HAP-1 (cell line): ENCODE measurements at regions not wholly inside any gene's neighbourhood (a gene's known extent, or its start where the extent isn't known, plus 50 kb on each side); places are given as distances from the start of the nearest gene placed in this dataset.

Experiments used
- DNase-seq, 2 experiments: peaks; one replicate each; pipeline ENCODE4 v3.0.0-alpha.2; 2016 to 2020; ENCODE audit warnings: low spot score in 2 of 2
- H3K27me3 ChIP-seq: fragments of 250-450 bp; sonication (Bioruptor Pico); 2 replicates; pipeline ENCODE4 v1.5.1; 2020; ENCODE audit warnings: low read depth, mild to moderate bottlenecking, moderate library complexity
- H3K36me3 ChIP-seq: fragments of 250-450 bp; sonication (Bioruptor Pico); replicated peaks from 2 replicates; pipeline ENCODE4 v1.5.1; 2020; ENCODE audit warnings: mild to moderate bottlenecking
- H3K4me1 ChIP-seq: fragments of 250-450 bp; sonication (Bioruptor Pico); 2 replicates; pipeline ENCODE4 v1.5.1; 2020; ENCODE audit warnings: mild to moderate bottlenecking
- H3K4me3 ChIP-seq: fragments of 250-450 bp; sonication (Bioruptor Pico); 2 replicates; pipeline ENCODE4 v1.5.1; 2020; ENCODE audit warnings: mild to moderate bottlenecking, moderate library complexity
- H3K9me3 ChIP-seq: fragments of 250-450 bp; sonication (Bioruptor Pico); 2 replicates; pipeline ENCODE4 v1.5.1; 2020; ENCODE audit warnings: mild to moderate bottlenecking, moderate library complexity
- in situ Hi-C: fragments of 300-500 bp; cut with MboI; formaldehyde crosslinking; loops from 3 replicates; pipeline ENCODE4 v1.14.3; 2020; ENCODE audit warnings: low sequenced_read_pairs, inconsistent platforms, mixed read lengths

DNA sequence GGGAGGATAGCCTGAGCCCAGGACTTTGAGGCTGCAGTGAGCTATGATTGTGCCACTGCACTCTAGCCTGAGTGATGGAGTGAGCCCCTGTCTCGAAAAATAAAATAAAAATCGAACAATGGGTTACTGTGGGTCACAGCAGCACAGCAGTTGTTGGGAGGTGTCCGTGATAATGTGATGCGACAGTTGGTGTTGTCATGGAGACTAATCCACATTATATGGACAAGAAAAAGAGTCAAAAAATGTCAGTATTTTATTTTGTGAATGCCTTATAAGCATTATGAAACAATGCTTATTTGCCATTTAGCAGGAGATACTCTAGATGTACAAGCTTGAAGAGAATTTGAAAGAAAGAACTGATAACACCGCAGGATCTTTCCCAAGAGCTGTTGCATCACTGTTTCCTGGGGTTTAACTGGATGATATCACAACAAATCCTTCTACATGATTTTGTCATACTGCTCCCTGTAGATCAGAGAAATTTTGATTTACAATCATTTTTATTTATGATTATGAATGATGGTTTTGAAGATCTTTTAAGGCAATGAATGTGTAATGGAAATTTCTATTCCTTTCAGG is 195.4 kb downstream of the BAMBI start:
- Histone ChIP-seq H3K4me1 (no peaks in the 10 kb centered on the region), H3K27me3 (no peaks in the 10 kb centered on the region), H3K4me3 (no peak overlapping the region), H3K36me3 (no peaks in the 10 kb centered on the region), H3K9me3 (no peaks in the 10 kb centered on the region)
- DNase-seq, result no peak
- in situ Hi-C loops, result no loop called here

DNA sequence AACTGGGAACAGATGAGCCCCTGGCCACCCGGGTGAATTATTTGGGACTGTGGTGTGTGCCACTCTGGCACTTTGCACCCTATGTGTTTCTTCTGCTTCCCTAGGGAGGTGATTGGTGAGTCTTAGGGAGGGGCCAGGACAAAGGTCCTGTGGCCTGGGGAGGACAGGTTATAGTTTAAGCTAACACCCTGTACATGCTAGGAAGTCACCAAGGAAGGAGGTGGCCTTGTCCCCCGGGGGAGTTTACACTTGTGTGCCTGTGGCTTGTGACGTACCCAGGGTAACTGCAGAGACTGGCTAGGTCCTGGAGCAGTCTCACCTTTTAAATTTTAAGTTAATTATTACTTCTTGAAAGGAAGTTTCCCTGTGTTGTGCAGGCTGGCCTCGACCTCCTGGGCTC is 196.2 kb downstream of the BAMBI start:
- Histone ChIP-seq H3K36me3 (no peaks in the 10 kb centered on the region), H3K9me3 (no peaks in the 10 kb centered on the region), H3K27me3 (no peaks in the 10 kb centered on the region), H3K4me1 (no peaks in the 10 kb centered on the region), H3K4me3 (no peak overlapping the region)
- in situ Hi-C loops, result no loop called here
- DNase-seq, result no peak

DNA sequence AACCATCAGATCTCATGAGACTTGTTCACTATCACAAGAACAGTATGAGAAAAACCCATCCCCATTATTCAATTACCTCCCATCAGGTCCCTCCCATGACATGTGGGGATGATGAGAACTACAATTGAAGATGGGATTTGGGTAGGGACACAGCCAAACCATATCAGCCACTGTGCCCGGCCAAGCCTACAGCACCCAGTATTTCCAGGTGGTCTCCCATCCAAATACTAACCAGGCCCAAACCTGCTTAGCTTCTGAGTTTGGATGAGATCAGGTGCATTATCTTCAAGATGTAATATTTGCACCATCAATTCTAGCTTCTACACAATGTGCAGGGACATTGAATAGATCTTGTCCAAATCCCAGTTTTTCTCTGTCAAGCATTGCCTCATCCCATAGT is 196.9 kb downstream of the BAMBI start:
- Histone ChIP-seq H3K9me3 (no peaks in the 10 kb centered on the region), H3K36me3 (no peaks in the 10 kb centered on the region), H3K4me1 (no peaks in the 10 kb centered on the region), H3K27me3 (no peaks in the 10 kb centered on the region), H3K4me3 (no peak overlapping the region)
- no peak for DNase-seq
- in situ Hi-C loops, result no loop called here

DNA sequence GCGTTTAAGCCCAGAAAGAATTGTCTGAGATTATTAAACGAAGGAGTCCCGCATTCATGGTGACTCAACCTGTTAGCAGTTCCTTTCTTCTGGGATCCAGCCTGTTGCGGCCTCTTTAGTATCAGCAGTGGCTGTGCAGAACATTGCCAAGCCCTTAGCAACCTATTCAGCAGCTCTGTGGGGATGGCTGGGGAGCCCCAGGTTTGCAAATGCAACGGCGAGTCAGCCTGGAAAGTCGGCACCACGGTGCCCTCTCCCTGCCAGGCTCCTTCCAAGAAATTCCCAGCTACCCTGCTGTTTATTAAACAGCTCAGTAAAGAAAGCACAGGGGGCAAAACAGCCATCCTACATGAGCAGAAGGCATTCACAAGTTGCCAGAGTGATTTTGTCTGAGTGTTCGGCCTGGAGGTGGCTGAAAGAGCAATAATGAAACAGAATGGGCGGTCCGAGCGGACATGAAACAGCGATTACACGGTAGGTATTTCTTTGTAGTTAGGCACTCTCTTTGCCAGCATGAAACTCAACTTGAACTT is 198.3 kb downstream of the BAMBI start:
- H3K4me1 ChIP-seq, result no peaks in the 10 kb centered on the region

DNA sequence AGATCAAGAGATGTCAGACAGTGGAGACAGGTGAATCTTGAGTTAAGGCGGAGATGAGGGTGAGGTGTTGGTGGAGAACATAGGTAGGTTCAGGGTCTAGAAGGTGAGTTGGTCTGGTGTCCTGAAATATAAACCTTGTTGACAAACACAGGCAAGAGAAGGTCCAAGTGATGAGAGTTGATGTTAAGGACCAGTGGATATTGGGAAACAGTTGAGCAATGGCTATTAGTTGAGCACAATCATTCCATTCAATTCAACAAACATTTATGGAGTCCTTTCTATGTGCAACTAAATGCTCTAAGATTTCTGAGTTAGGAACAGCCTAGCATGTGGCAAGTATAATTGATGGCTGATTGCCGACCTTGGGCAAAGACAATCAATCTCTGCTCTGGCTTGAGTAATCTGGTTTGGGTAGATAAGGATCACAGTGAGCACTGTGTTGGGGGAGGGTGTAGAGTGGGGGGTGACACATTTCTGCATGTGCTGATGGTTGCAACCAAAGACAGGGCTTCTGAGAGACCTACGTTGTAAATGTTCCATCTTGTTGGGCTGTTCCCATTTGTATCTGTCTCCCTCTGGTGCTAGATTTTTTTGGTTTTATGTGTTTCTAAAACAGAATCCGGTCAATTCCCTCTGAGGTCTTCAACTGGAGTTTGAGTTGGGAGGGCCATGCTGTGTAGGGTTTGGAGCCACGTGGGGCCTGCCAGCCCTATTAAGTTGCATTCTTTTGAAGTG is 201.1 kb downstream of the BAMBI start:
- no peaks in the 10 kb centered on the region for H3K27me3 ChIP-seq
- H3K9me3 ChIP-seq, result no peaks in the 10 kb centered on the region
- DNase-seq, result no peak
- H3K36me3 ChIP-seq, result no peaks in the 10 kb centered on the region
- in situ Hi-C loops, result no loop called here
- H3K4me3 ChIP-seq, result no peak overlapping the region
- no peaks in the 10 kb centered on the region for H3K4me1 ChIP-seq

More for the DNA sequence above, 198.3 kb downstream of the BAMBI start:
- in situ Hi-C loops, result no loop called here
- DNase-seq, result no peak
- Histone ChIP-seq H3K4me3 (no peak overlapping the region), H3K36me3 (no peaks in the 10 kb centered on the region), H3K9me3 (no peaks in the 10 kb centered on the region), H3K27me3 (no peaks in the 10 kb centered on the region)

DNA sequence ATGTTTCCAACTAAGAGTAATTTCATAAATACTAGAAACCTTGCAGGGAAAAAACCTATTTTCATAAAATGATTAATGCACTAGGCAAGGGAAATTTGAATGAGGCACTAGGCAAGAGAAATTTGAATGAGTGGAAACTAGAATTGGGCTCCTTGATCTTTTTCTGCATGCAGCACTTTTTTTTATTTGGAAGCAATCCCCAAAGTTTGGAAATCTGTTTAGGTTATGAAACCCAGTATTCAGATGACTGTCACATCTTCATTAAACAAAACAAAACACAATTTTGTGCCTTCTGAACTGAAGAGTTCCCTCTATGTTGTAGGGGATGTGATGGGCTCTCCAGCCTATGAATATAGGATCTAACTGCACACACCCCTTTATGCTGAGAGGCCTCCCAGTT is 201.9 kb downstream of the BAMBI start:
- Histone ChIP-seq H3K4me3 (no peak overlapping the region), H3K36me3 (no peaks in the 10 kb centered on the region), H3K9me3 (no peaks in the 10 kb centered on the region), H3K4me1 (no peaks in the 10 kb centered on the region), H3K27me3 (no peaks in the 10 kb centered on the region)
- no peak for DNase-seq
- in situ Hi-C loops, result no loop called here

DNA sequence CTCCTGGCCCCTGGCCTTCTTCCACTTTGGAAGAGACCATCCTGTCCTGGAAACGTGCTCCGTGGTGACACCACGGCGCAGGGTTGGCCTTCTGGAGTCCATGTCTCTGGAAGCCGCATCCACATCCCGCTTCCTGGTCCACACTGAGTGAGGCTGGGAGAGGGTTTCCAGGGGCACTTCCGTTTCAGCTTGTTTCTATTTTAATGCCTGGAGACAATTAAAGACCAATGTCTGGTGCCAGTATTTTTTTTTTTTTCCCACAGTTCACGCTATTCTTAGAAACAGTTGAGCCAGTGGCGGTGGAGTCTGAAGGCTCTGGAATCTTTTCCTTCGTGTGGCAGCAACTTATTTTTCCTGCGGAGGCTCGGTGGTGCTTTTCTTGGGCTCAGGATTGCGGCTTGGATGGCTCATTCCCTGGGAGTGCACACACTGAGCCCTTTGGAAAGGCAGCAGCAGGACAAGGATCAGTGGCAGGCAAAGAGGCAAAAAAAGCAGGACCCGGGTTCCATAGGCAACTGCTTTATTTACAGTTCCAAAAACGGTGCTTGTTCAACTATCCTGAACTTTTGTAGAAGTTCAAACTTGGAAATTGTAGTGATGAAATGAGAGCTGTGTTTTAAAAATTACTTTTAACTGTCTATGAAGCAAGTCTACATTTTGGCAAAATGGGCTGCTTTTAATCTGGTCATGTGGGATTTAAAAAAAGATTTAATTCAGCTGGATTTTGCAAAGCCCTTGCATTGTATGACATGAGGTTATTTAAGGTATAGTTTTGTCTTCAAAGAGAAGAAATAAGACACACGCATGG is 202.8 kb downstream of the BAMBI start:
- in situ Hi-C loops, result no loop called here
- H3K4me3 ChIP-seq, result no peak overlapping the region

DNA sequence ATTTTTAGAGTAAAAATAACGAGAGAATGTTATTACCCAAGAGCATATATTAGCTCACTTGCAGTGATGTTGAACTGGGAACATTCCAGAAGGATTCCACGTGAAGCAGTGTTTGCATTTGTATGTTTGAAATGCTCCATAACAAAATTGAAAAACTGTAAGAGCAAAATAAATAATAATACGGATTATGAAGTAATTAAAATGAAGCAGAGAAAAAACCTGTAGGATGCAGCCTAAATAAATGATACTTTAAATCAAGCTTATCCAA is 203.3 kb downstream of the BAMBI start:
- no peaks in the 10 kb centered on the region for H3K27me3 ChIP-seq
- H3K9me3 ChIP-seq, result no peaks in the 10 kb centered on the region
- in situ Hi-C loops, result no loop called here
- no peaks in the 10 kb centered on the region for H3K36me3 ChIP-seq
- no peaks in the 10 kb centered on the region for H3K4me1 ChIP-seq
- H3K4me3 ChIP-seq, result no peak overlapping the region
- DNase-seq, result no peak

More for the DNA sequence above, 202.8 kb downstream of the BAMBI start:
- H3K36me3 ChIP-seq, result no peaks in the 10 kb centered on the region
- DNase-seq, result no peak
- H3K4me1 ChIP-seq, result no peaks in the 10 kb centered on the region
- H3K9me3 ChIP-seq, result no peaks in the 10 kb centered on the region
- no peaks in the 10 kb centered on the region for H3K27me3 ChIP-seq

DNA sequence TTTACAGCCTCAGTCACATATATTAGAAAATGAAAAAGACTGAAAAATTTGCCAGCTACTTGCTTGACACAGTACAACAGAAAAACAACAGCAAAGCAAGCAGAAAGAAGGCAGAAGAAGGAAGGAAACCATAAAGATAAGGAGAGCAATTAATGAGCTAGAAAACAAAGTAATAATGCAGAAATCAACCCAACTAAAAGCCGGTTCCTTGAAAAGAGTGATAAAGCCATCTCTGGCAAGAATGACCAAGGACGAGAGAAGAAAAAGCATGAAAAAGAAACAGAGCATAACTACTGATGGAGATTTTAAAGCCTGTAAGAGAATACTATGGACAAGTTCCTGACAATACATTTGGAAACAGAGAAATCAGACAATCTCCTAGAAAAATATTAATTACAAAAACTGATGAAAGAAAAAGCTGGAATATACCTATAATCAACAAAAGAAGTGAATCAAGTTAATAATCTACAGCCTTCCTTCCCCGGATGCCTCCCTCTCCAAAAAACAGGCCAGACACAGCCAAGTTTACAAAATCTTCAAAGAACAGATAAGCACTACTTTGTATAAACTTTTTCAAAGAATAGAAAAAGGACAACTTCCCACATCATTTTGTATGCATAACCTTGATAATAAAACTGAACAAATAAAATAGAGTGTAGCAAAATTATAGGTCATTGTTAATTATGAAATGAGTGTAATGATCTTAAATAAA is 204.0 kb downstream of the BAMBI start:
- Histone ChIP-seq H3K4me3 (no peak overlapping the region), H3K36me3 (no peaks in the 10 kb centered on the region), H3K27me3 (no peaks in the 10 kb centered on the region), H3K9me3 (no peaks in the 10 kb centered on the region), H3K4me1 (no peaks in the 10 kb centered on the region)
- in situ Hi-C loops, result no loop called here
- no peak for DNase-seq

DNA sequence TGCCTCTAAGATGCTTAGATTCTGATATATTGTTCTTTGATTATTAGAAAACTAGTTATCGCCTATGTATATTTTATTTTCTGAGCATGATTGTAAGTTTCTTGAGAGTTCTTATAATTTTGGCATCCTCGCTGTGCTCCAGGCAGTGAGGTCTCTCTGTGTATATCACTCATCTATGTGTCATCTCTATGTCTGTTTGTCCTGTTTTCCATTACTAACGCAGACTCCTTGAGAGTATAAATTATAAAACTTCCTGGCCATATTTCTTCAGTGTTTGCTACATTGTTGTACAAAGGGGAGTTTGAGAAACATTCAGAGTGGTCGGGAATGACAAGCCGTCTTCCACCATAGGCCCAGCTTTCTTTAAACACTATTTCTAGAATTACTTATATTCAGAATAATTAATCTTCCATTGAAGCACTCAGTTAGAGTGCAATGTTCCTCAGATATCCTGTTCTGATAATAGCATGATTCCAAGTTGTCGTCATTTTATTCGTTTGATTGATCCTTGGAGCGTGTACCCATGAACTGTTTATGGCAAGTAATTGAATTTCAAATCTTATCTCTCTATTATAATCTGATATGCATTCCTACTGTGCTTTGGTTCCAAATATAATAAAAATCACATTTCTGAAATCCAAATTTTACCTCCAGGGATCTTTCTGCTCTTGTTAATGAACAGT is 206.6 kb downstream of the BAMBI start:
- Histone ChIP-seq H3K9me3 (no peaks in the 10 kb centered on the region), H3K36me3 (no peaks in the 10 kb centered on the region), H3K4me3 (no peak overlapping the region), H3K27me3 (no peaks in the 10 kb centered on the region), H3K4me1 (no peaks in the 10 kb centered on the region)
- in situ Hi-C loops, result no loop called here
- DNase-seq, result no peak

DNA sequence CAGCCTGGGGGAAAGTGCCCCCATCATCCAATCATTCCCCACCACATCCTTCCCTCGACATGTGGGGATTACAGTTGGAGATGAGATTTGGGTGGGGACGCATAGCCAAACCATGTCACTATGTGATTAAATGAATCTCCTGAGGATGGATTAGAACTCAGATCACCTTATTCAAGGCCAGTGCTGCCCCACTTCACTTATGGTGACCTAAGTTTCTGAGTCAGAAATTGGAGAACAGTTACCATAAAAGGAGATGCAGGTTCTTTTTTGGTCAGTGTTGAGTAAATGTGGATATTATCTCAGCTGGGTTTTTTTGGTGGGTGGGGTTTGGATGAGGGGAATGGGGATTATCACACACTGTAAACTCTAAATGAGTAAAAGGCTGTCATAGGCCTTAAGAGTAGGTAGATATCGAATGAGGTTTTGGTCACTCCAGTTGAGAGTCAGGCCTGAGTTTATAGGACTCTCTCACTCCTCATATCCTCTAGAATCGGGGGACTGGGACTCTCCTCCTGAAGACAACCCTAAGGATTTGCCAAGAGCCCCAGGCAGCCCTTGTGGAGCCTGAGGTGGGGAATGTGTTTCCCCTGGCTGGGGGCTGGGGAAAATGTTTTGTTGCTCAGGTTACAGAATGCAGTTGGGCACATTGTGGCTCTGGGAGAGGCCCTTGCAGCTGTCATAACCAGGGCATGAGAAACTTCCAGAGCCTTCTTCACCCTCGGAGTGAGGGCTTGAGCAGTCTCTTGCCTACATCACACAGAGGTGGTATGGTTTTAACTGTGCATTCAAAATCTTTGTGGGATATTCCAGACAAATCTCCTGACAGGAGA is 213.0 kb downstream of the BAMBI start:
- Histone ChIP-seq H3K4me1 (peaks cover 4% of the 10 kb centered on the region), H3K36me3 (no peaks in the 10 kb centered on the region), H3K27me3 (no peaks in the 10 kb centered on the region), H3K9me3 (no peaks in the 10 kb centered on the region), H3K4me3 (no peak overlapping the region)
- in situ Hi-C loops, result no loop called here
- no peak for DNase-seq

DNA sequence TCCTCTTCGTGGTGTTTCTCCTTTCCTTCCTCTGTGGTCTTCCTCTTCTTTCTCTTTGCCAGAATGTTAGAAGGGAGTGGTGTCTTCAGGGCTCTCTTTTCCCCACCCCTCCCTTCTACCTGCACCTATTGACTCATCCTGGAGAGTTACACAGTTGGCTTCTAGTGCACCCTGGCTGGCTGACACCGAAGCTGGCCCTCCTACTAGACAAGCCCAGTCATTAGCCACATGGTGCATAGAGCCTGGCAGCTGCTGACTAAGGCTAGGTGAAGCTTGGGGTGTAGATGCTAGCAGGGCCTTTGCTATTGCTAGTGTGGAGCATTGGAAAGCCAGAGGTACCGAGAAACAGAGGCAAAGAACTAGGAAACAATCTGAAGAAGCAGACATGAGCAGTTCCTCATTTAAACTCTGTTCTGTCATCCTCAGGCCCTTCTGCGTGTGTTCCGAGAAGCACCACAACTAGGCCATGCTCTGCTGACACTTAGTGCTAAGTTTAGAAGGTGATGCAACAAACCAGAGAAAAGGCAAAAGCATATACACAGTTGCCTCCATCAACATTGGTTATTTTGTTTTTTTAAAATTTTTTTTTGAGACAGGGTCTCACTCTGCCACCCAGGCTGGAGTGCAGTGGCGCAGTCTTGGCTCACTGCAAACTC is 213.9 kb downstream of the BAMBI start:
- DNase-seq, result no peak
- Histone ChIP-seq H3K36me3 (no peaks in the 10 kb centered on the region), H3K9me3 (no peaks in the 10 kb centered on the region), H3K4me1 (peaks cover 4% of the 10 kb centered on the region), H3K4me3 (no peak overlapping the region), H3K27me3 (no peaks in the 10 kb centered on the region)
- in situ Hi-C loops, result no loop called here
